GM12878 (cell line): ENCODE measurements at regions not wholly inside any gene's neighbourhood (a gene's known extent, or its start where the extent isn't known, plus 50 kb on each side); places are given as distances from the start of the nearest gene placed in this dataset.
A peak's percentile ranks its signal among the peaks of the same experiment; 100 is the strongest.

Source experiments
- BRCA1 ChIP-seq: IDR thresholded peaks from 2 replicates; pipeline ENCODE4 v1.6.1; 2011; ENCODE audit warnings: low read depth, low read length, improper control_type of control experiment
- CHD4 ChIP-seq: fragments of 200-600 bp; sonication (generic); IDR thresholded peaks from 2 replicates; pipeline ENCODE4 v1.6.1; 2016; ENCODE audit warnings: mild to moderate bottlenecking
- DPF2 ChIP-seq: fragments of 450-650 bp; IDR thresholded peaks from 2 replicates; pipeline ENCODE4 v1.6.1; 2017; ENCODE audit warnings: mild to moderate bottlenecking
- GABPA ChIP-seq: IDR thresholded peaks from 2 replicates; pipeline ENCODE4 v1.6.1; 2014; ENCODE audit warnings: antibody characterized with exemption, low read depth, mild to moderate bottlenecking, inconsistent platforms
- IKZF2 ChIP-seq, 2 experiments: fragments of 450-650 bp; IDR thresholded peaks; 2 replicates each; pipeline ENCODE4 v1.6.1; 2017; ENCODE audit warnings: mild to moderate bottlenecking in 2 of 2, moderate library complexity in 2 of 2
- JUNB ChIP-seq: IDR thresholded peaks from 2 replicates; pipeline ENCODE4 v1.6.1; 2016; ENCODE audit warnings: antibody characterized with exemption, mild to moderate bottlenecking
- LARP7 ChIP-seq: fragments of 450-650 bp; IDR thresholded peaks from 2 replicates; pipeline ENCODE4 v1.6.1; 2017; ENCODE audit warnings: mild to moderate bottlenecking
- MEF2A ChIP-seq: IDR thresholded peaks from 2 replicates; pipeline ENCODE4 v1.6.1; 2011; ENCODE audit warnings: low read depth, mild to moderate bottlenecking, low read length, moderate library complexity; ENCODE audit not compliant: insufficient read depth
- MTA3 ChIP-seq: IDR thresholded peaks from 2 replicates; pipeline ENCODE4 v1.6.1; 2012; ENCODE audit warnings: low read length, inconsistent platforms, borderline replicate concordance
- PML ChIP-seq: IDR thresholded peaks from 2 replicates; pipeline ENCODE4 v1.6.1; 2012; ENCODE audit warnings: low read length, inconsistent platforms
- POLR2A ChIP-seq: IDR thresholded peaks from 2 replicates; pipeline ENCODE4 v1.6.1; 2011; ENCODE audit warnings: low read depth, mild to moderate bottlenecking, low read length
- RAD51 ChIP-seq: fragments of 450-650 bp; IDR thresholded peaks from 2 replicates; pipeline ENCODE4 v1.6.1; 2016; ENCODE audit warnings: moderate library complexity, mild to moderate bottlenecking, inconsistent platforms
- TARDBP ChIP-seq: IDR thresholded peaks from 2 replicates; pipeline ENCODE4 v1.6.1; 2016; ENCODE audit warnings: borderline replicate concordance
- TF ChIP-seq, protein P1 (sequence below): fragments of 450-650 bp; IDR thresholded peaks from 2 replicates; pipeline ENCODE4 v1.6.1; 2018; ENCODE audit warnings: mild to moderate bottlenecking, low read depth, moderate library complexity; ENCODE audit not compliant: partially characterized antibody
- TF ChIP-seq, protein P2 (sequence below): IDR thresholded peaks from 2 replicates; pipeline ENCODE4 v1.6.1; 2012; ENCODE audit warnings: low read length, inconsistent platforms
- TF ChIP-seq, protein P3 (sequence below): IDR thresholded peaks from 2 replicates; pipeline ENCODE4 v1.6.1; 2012; ENCODE audit warnings: low read depth, low read length, improper control_type of control experiment
- TF ChIP-seq, protein P4 (sequence below): fragments of 450-650 bp; IDR thresholded peaks from 2 replicates; pipeline ENCODE4 v1.6.1; 2018; ENCODE audit warnings: borderline replicate concordance, mild to moderate bottlenecking; ENCODE audit not compliant: partially characterized antibody
- TF ChIP-seq, protein P5 (sequence below): IDR thresholded peaks from 2 replicates; pipeline ENCODE4 v1.6.1; 2011; ENCODE audit warnings: borderline replicate concordance, low read depth, mild to moderate bottlenecking, moderate library complexity, low read length; ENCODE audit not compliant: insufficient read depth, poor library complexity, severe bottlenecking
- TF ChIP-seq, protein P6 (sequence below): fragments of 450-650 bp; IDR thresholded peaks from 2 replicates; pipeline ENCODE4 v1.6.1; 2017; ENCODE audit warnings: mild to moderate bottlenecking, moderate library complexity

DNA sequence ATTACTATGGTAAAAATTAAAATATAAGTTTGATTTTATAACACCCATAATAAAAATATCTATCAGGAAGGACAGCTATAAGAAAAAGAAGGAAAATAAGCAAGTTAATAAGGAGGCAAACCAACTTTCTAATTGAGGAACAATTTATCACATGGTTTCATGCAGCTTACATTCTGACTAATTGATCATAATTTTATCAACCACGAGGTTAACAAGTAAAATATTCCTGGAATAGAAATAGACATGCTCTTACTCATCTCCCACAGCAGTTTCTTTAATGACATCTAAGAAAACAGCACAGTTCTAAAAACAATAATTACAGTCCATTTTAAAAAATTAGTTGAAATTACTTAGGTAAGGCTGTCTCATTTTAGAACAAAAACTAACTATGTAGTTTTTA lies 130.8 kb upstream of the KRR1 start (continued):
- TF ChIP-seq, protein P1, sequence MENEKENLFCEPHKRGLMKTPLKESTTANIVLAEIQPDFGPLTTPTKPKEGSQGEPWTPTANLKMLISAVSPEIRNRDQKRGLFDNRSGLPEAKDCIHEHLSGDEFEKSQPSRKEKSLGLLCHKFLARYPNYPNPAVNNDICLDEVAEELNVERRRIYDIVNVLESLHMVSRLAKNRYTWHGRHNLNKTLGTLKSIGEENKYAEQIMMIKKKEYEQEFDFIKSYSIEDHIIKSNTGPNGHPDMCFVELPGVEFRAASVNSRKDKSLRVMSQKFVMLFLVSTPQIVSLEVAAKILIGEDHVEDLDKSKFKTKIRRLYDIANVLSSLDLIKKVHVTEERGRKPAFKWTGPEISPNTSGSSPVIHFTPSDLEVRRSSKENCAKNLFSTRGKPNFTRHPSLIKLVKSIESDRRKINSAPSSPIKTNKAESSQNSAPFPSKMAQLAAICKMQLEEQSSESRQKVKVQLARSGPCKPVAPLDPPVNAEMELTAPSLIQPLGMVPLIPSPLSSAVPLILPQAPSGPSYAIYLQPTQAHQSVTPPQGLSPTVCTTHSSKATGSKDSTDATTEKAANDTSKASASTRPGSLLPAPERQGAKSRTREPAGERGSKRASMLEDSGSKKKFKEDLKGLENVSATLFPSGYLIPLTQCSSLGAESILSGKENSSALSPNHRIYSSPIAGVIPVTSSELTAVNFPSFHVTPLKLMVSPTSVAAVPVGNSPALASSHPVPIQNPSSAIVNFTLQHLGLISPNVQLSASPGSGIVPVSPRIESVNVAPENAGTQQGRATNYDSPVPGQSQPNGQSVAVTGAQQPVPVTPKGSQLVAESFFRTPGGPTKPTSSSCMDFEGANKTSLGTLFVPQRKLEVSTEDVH = no peak
- peak; percentile 46 to 65; a peak in 3 of 4 replicates for TF ChIP-seq IKZF2 (IDR thresholded peaks at IDR 0.05)
- 0 out of 2 replicates have a peak, but pooled peaks have one; percentile 49 for TF ChIP-seq DPF2
- no peak for TF ChIP-seq CHD4
- TF ChIP-seq PML = no peak
- no peak for TF ChIP-seq MTA3
- peak; percentile 64 for TF ChIP-seq RAD51
- peak; percentile 61; the same call in 1 of the 2 replicates for TF ChIP-seq MEF2A
- TF ChIP-seq JUNB = peak; percentile 46
- TF ChIP-seq LARP7 = no peak
- no peak for TF ChIP-seq TARDBP
- TF ChIP-seq GABPA = no peak
- TF ChIP-seq, protein P2, sequence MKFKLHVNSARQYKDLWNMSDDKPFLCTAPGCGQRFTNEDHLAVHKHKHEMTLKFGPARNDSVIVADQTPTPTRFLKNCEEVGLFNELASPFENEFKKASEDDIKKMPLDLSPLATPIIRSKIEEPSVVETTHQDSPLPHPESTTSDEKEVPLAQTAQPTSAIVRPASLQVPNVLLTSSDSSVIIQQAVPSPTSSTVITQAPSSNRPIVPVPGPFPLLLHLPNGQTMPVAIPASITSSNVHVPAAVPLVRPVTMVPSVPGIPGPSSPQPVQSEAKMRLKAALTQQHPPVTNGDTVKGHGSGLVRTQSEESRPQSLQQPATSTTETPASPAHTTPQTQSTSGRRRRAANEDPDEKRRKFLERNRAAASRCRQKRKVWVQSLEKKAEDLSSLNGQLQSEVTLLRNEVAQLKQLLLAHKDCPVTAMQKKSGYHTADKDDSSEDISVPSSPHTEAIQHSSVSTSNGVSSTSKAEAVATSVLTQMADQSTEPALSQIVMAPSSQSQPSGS = peak; percentile 30; the same call in 1 of the 2 replicates
- TF ChIP-seq, protein P3, sequence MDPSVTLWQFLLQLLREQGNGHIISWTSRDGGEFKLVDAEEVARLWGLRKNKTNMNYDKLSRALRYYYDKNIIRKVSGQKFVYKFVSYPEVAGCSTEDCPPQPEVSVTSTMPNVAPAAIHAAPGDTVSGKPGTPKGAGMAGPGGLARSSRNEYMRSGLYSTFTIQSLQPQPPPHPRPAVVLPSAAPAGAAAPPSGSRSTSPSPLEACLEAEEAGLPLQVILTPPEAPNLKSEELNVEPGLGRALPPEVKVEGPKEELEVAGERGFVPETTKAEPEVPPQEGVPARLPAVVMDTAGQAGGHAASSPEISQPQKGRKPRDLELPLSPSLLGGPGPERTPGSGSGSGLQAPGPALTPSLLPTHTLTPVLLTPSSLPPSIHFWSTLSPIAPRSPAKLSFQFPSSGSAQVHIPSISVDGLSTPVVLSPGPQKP = no peak
- no peak for TF ChIP-seq POLR2A
- TF ChIP-seq BRCA1 = no peak
- TF ChIP-seq, protein P4, sequence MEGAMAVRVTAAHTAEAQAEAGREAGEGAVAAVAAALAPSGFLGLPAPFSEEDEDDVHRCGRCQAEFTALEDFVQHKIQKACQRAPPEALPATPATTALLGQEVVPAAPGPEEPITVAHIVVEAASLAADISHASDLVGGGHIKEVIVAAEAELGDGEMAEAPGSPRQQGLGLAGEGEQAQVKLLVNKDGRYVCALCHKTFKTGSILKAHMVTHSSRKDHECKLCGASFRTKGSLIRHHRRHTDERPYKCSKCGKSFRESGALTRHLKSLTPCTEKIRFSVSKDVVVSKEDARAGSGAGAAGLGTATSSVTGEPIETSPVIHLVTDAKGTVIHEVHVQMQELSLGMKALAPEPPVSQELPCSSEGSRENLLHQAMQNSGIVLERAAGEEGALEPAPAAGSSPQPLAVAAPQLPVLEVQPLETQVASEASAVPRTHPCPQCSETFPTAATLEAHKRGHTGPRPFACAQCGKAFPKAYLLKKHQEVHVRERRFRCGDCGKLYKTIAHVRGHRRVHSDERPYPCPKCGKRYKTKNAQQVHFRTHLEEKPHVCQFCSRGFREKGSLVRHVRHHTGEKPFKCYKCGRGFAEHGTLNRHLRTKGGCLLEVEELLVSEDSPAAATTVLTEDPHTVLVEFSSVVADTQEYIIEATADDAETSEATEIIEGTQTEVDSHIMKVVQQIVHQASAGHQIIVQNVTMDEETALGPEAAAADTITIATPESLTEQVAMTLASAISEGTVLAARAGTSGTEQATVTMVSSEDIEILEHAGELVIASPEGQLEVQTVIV = no peak
- TF ChIP-seq, protein P5, sequence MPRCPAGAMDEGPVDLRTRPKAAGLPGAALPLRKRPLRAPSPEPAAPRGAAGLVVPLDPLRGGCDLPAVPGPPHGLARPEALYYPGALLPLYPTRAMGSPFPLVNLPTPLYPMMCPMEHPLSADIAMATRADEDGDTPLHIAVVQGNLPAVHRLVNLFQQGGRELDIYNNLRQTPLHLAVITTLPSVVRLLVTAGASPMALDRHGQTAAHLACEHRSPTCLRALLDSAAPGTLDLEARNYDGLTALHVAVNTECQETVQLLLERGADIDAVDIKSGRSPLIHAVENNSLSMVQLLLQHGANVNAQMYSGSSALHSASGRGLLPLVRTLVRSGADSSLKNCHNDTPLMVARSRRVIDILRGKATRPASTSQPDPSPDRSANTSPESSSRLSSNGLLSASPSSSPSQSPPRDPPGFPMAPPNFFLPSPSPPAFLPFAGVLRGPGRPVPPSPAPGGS = no peak
- TF ChIP-seq, protein P6, sequence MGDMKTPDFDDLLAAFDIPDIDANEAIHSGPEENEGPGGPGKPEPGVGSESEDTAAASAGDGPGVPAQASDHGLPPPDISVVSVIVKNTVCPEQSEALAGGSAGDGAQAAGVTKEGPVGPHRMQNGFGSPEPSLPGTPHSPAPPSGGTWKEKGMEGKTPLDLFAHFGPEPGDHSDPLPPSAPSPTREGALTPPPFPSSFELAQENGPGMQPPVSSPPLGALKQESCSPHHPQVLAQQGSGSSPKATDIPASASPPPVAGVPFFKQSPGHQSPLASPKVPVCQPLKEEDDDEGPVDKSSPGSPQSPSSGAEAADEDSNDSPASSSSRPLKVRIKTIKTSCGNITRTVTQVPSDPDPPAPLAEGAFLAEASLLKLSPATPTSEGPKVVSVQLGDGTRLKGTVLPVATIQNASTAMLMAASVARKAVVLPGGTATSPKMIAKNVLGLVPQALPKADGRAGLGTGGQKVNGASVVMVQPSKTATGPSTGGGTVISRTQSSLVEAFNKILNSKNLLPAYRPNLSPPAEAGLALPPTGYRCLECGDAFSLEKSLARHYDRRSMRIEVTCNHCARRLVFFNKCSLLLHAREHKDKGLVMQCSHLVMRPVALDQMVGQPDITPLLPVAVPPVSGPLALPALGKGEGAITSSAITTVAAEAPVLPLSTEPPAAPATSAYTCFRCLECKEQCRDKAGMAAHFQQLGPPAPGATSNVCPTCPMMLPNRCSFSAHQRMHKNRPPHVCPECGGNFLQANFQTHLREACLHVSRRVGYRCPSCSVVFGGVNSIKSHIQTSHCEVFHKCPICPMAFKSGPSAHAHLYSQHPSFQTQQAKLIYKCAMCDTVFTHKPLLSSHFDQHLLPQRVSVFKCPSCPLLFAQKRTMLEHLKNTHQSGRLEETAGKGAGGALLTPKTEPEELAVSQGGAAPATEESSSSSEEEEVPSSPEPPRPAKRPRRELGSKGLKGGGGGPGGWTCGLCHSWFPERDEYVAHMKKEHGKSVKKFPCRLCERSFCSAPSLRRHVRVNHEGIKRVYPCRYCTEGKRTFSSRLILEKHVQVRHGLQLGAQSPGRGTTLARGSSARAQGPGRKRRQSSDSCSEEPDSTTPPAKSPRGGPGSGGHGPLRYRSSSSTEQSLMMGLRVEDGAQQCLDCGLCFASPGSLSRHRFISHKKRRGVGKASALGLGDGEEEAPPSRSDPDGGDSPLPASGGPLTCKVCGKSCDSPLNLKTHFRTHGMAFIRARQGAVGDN = no peak
